K562 (cell line): ENCODE measurements at regions not wholly inside any gene's neighbourhood (a gene's known extent, or its start where the extent isn't known, plus 50 kb on each side); places are given as distances from the start of the nearest gene placed in this dataset.

Experiments
- ATAC-seq: fragments of 200-7000 bp; cut with Tn5 transposase; 3 replicates; pipeline ENCODE4 v1.9.1; 2020; ENCODE audit warnings: moderate library complexity
- BruUV-seq: library from RNA; stranded (reverse); fragments of 400-500 nt; replicated peaks from 2 replicates; lab custom pipeline; 2021; lab: Mats Ljungman, UMichigan
- CTCF ChIA-PET: fragments of 300-600 bp; formaldehyde crosslinking; extraction: SDS; loops from one replicate; lab custom pipeline; 2021; ENCODE audit warnings: low intra/inter-chr PET ratio; lab: Yijun Ruan, JAX
- POLR2A ChIA-PET: fragments of 300-600, 350-650 bp; sonication (Branson Sonifier 250); formaldehyde crosslinking; extraction: SDS; loops from one replicate; lab custom pipeline; 2021; ENCODE audit warnings: antibody characterized with exemption, inconsistent platforms; lab: Yijun Ruan, JAX
- DNase-seq, 4 experiments: peaks; one replicate each; pipeline versions ENCODE4 v3.0.0 to v3.0.0-alpha.2; 2011 to 2018; ENCODE audit warnings: low spot score in 3 of 4, mixed read lengths in 3 of 4; ENCODE audit errors: extremely low read depth in 1 of 4
- FAIRE-seq: peaks from 2 replicates; lab custom pipeline; 2011; peaks lifted over from hg19 to GRCh38; lab: Jason Lieb, UNC
- H2AFZ ChIP-seq: 2 replicates; pipeline ENCODE4 v1.6.0; 2011; ENCODE audit warnings: low read depth, low read length, control low read depth, inconsistent platforms
- H3K27ac ChIP-seq: fragments of 200-600 bp; 3 replicates; pipeline ENCODE4 v1.8.0; 2011; ENCODE audit warnings: low read depth, mild to moderate bottlenecking, control low read depth, inconsistent platforms, low read length, moderate library complexity, mixed read lengths; ENCODE audit errors: extremely low read depth
- H3K27me3 ChIP-seq, 2 experiments: fragments of 300-600 bp in 1 of 2; 2 replicates in 1 of 2; 3 replicates in 1 of 2; pipeline versions ENCODE4 v1.6.0 to v1.8.0; 2011; ENCODE audit warnings: inconsistent platforms in 2 of 2, low read length in 2 of 2, mild to moderate bottlenecking in 1 of 2, mixed read lengths in 1 of 2, moderate library complexity in 1 of 2; ENCODE audit not compliant: control insufficient read depth in 2 of 2, insufficient read depth in 2 of 2
- H3K36me3 ChIP-seq: fragments of 300-600 bp; 3 replicates; pipeline ENCODE4 v1.8.0; 2011; ENCODE audit warnings: mild to moderate bottlenecking, low read length, inconsistent platforms; ENCODE audit not compliant: control insufficient read depth, insufficient read depth
- H3K4me1 ChIP-seq, 2 experiments: fragments of 200-600 bp in 1 of 2; replicated peaks in 1 of 2; 2 replicates in 1 of 2; 3 replicates in 1 of 2; pipeline versions ENCODE4 v1.5.1 to v1.8.0; 2011; ENCODE audit warnings: inconsistent platforms in 2 of 2, low read length in 2 of 2, mild to moderate bottlenecking in 1 of 2, mixed read lengths in 1 of 2, moderate library complexity in 1 of 2; ENCODE audit not compliant: control insufficient read depth in 2 of 2, insufficient read depth in 2 of 2
- H3K4me2 ChIP-seq: 2 replicates; pipeline ENCODE4 v1.6.1; 2011; ENCODE audit warnings: low read length, control low read depth, inconsistent platforms, mixed read lengths; ENCODE audit not compliant: insufficient read depth
- H3K4me3 ChIP-seq: fragments of 200-600 bp; sonication (generic), shearing (Covaris generic); 2 replicates; pipeline ENCODE4 v1.5.1; 2016; ENCODE audit warnings: control low read depth, inconsistent platforms
- H3K79me2 ChIP-seq: fragments of 200-600 bp; 3 replicates; pipeline ENCODE4 v1.8.0; 2011; ENCODE audit warnings: low read length, inconsistent platforms; ENCODE audit not compliant: control insufficient read depth, insufficient read depth
- H3K9ac ChIP-seq, 2 experiments: 2 replicates each; pipeline versions ENCODE4 v1.6.0 to v1.6.1; 2011; ENCODE audit warnings: low read depth in 2 of 2, low read length in 2 of 2, control low read depth in 1 of 2, inconsistent platforms in 1 of 2, mild to moderate bottlenecking in 1 of 2, mixed read lengths in 1 of 2; ENCODE audit not compliant: insufficient read depth in 1 of 2
- H3K9me1 ChIP-seq: one replicate; pipeline ENCODE4 v1.6.0; 2011; ENCODE audit warnings: inconsistent platforms, mild to moderate bottlenecking, low read length, moderate library complexity; ENCODE audit not compliant: control insufficient read depth, insufficient read depth
- H3K9me3 ChIP-seq: replicated peaks from 2 replicates; pipeline ENCODE4 v1.5.1; 2011; ENCODE audit warnings: low read depth, low read length, inconsistent platforms; ENCODE audit not compliant: control insufficient read depth, insufficient read depth
- H4K20me1 ChIP-seq: replicated peaks from 2 replicates; pipeline ENCODE4 v1.6.1; 2011; ENCODE audit warnings: low read length, inconsistent platforms, mixed read lengths; ENCODE audit not compliant: control insufficient read depth, insufficient read depth
- CC2D1A ChIP-seq: fragments of 450-650 bp; IDR thresholded peaks from 2 replicates; pipeline ENCODE4 v1.6.1; 2017; ENCODE audit warnings: mild to moderate bottlenecking
- HSF4 ChIP-seq: fragments of 250-450 bp; sonication (Bioruptor Pico); IDR thresholded peaks from 2 replicates; pipeline ENCODE4 v2.1.2; 2022; ENCODE audit warnings: mild to moderate bottlenecking, moderate library complexity, borderline replicate concordance
- KLF10 ChIP-seq: fragments of 250-450 bp; sonication (Bioruptor Pico); IDR thresholded peaks from 2 replicates; pipeline ENCODE4 v1.6.1; 2021; ENCODE audit warnings: matching md5 sums
- MXI1 ChIP-seq: IDR thresholded peaks from 2 replicates; pipeline ENCODE4 v1.6.1; 2011; ENCODE audit warnings: low read depth, mild to moderate bottlenecking, improper control_type of control experiment, low read length
- NFRKB ChIP-seq: fragments of 450-650 bp; IDR thresholded peaks from 2 replicates; pipeline ENCODE4 v1.6.1; 2016; ENCODE audit warnings: low read depth
- RAD21 ChIP-seq, 2 experiments: fragments of 250-450 bp in 1 of 2; fragments of 450-650 bp in 1 of 2; sonication (Bioruptor Pico) in 1 of 2; formaldehyde crosslinking in 1 of 2; IDR thresholded peaks in 1 of 2; conservative IDR thresholded peaks in 1 of 2; 2 replicates each; pipeline versions ENCODE4 v1.4.0 to v1.8.0; 2020 to 2022; ENCODE audit warnings: mild to moderate bottlenecking in 2 of 2, moderate library complexity in 1 of 2
- RBM22 ChIP-seq: fragments of 200-400 bp; formaldehyde crosslinking; IDR thresholded peaks from 2 replicates; pipeline ENCODE4 v1.6.1; 2018; ENCODE audit warnings: low read length, low read depth; ENCODE audit not compliant: poor library complexity, severe bottlenecking
- RFX1 ChIP-seq: fragments of 450-650 bp; IDR thresholded peaks from 2 replicates; pipeline ENCODE4 v1.6.1; 2016; ENCODE audit warnings: mild to moderate bottlenecking, moderate library complexity
- RNF2 ChIP-seq: sonication (generic); IDR thresholded peaks from 2 replicates; pipeline ENCODE4 v1.6.1; 2016
- SMARCB1 ChIP-seq: IDR thresholded peaks from 2 replicates; pipeline ENCODE4 v1.6.1; 2011; ENCODE audit warnings: improper control_type of control experiment, low read depth; ENCODE audit not compliant: insufficient read length
- TSC22D4 ChIP-seq: fragments of 450-650 bp; IDR thresholded peaks from 2 replicates; pipeline ENCODE4 v1.6.1; 2016; ENCODE audit warnings: missing genetic modification characterization, missing biosample characterization, control low read depth
- ZC3H11A ChIP-seq: IDR thresholded peaks from 2 replicates; pipeline ENCODE4 v1.6.1; 2012; ENCODE audit warnings: low read depth, low read length, improper control_type of control experiment
- ZNF583 ChIP-seq: fragments of 250-450 bp; sonication (Bioruptor Pico); IDR thresholded peaks from 2 replicates; pipeline ENCODE4 v1.4.0; 2020
- ZNF589 ChIP-seq: fragments of 200-800 bp; sonication (Bioruptor generic); IDR thresholded peaks from 2 replicates; pipeline ENCODE4 v1.6.1; 2016; ENCODE audit warnings: low read depth, missing genetic modification characterization, missing compliant biosample characterization
- WGBS: fragments of 100-300 bp; shearing (Covaris generic); methylation state at CpG from one replicate; pipeline ENCODE4 v1.1.6; 2016; ENCODE audit warnings: low coverage, mixed read lengths; ENCODE audit not compliant: insufficient coverage; ENCODE audit errors: missing lambda C conversion rate; 5-methylcytosine and 5-hydroxymethylcytosine counted together
- in situ Hi-C: fragments of 300-500 bp; cut with MboI; formaldehyde crosslinking; loops from 4 replicates; pipeline ENCODE4 v1.15.0; 2018; ENCODE audit warnings: inconsistent platforms, mixed read lengths
- intact Hi-C: fragments of 100-400 bp; cut with micrococcal nuclease; formaldehyde crosslinking; loops from 2 replicates; pipeline ENCODE4 v1.14.2; 2022
- TF ChIP-seq, protein P1 (sequence below): fragments of 150-350 bp; IDR thresholded peaks from 2 replicates; pipeline ENCODE4 v1.6.1; 2014; ENCODE audit warnings: low read depth, mild to moderate bottlenecking, low read length, borderline replicate concordance
- TF ChIP-seq, protein P2 (sequence below): sonication (generic); formaldehyde crosslinking; IDR thresholded peaks from 2 replicates; pipeline ENCODE4 v1.8.0; 2022; ENCODE audit warnings: mild to moderate bottlenecking, missing genetic modification reagents

DNA sequence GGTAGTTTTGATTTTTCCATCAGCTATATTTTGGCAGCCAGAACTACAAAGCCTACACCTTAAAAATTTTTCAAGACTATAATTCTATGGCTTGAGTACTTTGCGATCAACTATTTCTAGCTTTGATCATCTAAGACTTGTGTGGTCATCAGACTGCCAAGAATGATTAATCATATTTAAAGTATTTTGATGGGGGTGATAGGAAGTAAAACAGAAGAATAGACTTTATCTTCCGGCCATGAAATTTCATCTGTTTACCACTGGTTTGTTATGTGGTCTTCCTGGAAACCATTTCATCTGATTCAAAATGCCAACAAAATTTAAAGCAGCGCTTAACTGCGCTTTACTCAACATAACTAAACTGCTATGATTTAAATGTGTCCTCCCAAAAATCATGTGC, 706.8 kb downstream of the TRHDE start (continued):
- TF ChIP-seq KLF10 (CRISPR knock-in tag), result no peak

DNA sequence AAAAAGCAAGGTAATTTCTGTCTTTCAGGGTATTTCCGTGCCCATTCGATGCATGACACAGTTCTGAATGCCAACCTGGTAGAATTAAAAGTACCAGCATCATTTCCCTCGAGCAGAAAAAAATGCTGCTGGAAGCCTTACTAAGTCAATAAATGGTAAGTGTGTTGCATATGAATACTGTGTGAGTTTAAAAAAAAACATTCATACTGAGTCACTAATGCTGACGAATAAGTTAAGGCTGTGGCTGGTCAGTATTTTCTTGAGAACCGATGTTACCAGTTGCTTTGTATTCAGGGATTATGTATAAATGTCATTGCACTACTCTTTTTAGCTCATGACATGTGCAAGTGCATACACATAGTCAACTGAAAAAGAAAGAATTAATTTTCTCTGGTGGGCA, 710.2 kb downstream of the TRHDE start:
- 1% methylated on average over 5 of the region's 5 CpGs for WGBS
- in situ Hi-C loops (no loop called here), intact Hi-C loops (no loop called here)
- Histone ChIP-seq H3K4me1 (no peaks in the 10 kb centered on the region), H3K9me3 (no peaks in the 10 kb centered on the region), H3K36me3 (no peaks in the 10 kb centered on the region), H3K9ac (no peak overlapping the region), H3K4me3 (no peak overlapping the region), H2AFZ (no peak overlapping the region), H3K27ac (no peak overlapping the region), H3K79me2 (no peaks in the 10 kb centered on the region), H3K4me2 (no peak overlapping the region), H3K27me3 (no peaks in the 10 kb centered on the region), H3K9me1 (no peaks in the 10 kb centered on the region), H4K20me1 (no peaks in the 10 kb centered on the region)
- TF ChIP-seq ZC3H11A, result no peak
- TF ChIP-seq RNF2, result no peak
- TF ChIP-seq NFRKB, result no peak
- TF ChIP-seq HSF4 (CRISPR knock-in tag), result no peak
- no peak for TF ChIP-seq SMARCB1
- no peak for TF ChIP-seq ZNF583 (CRISPR knock-in tag)
- no peak for TF ChIP-seq ZNF589 (CRISPR knock-in tag)
- TF ChIP-seq, protein P1, sequence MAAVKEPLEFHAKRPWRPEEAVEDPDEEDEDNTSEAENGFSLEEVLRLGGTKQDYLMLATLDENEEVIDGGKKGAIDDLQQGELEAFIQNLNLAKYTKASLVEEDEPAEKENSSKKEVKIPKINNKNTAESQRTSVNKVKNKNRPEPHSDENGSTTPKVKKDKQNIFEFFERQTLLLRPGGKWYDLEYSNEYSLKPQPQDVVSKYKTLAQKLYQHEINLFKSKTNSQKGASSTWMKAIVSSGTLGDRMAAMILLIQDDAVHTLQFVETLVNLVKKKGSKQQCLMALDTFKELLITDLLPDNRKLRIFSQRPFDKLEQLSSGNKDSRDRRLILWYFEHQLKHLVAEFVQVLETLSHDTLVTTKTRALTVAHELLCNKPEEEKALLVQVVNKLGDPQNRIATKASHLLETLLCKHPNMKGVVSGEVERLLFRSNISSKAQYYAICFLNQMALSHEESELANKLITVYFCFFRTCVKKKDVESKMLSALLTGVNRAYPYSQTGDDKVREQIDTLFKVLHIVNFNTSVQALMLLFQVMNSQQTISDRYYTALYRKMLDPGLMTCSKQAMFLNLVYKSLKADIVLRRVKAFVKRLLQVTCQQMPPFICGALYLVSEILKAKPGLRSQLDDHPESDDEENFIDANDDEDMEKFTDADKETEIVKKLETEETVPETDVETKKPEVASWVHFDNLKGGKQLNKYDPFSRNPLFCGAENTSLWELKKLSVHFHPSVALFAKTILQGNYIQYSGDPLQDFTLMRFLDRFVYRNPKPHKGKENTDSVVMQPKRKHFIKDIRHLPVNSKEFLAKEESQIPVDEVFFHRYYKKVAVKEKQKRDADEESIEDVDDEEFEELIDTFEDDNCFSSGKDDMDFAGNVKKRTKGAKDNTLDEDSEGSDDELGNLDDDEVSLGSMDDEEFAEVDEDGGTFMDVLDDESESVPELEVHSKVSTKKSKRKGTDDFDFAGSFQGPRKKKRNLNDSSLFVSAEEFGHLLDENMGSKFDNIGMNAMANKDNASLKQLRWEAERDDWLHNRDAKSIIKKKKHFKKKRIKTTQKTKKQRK, result no peak
- TF ChIP-seq CC2D1A, result no peak
- TF ChIP-seq, protein P2, sequence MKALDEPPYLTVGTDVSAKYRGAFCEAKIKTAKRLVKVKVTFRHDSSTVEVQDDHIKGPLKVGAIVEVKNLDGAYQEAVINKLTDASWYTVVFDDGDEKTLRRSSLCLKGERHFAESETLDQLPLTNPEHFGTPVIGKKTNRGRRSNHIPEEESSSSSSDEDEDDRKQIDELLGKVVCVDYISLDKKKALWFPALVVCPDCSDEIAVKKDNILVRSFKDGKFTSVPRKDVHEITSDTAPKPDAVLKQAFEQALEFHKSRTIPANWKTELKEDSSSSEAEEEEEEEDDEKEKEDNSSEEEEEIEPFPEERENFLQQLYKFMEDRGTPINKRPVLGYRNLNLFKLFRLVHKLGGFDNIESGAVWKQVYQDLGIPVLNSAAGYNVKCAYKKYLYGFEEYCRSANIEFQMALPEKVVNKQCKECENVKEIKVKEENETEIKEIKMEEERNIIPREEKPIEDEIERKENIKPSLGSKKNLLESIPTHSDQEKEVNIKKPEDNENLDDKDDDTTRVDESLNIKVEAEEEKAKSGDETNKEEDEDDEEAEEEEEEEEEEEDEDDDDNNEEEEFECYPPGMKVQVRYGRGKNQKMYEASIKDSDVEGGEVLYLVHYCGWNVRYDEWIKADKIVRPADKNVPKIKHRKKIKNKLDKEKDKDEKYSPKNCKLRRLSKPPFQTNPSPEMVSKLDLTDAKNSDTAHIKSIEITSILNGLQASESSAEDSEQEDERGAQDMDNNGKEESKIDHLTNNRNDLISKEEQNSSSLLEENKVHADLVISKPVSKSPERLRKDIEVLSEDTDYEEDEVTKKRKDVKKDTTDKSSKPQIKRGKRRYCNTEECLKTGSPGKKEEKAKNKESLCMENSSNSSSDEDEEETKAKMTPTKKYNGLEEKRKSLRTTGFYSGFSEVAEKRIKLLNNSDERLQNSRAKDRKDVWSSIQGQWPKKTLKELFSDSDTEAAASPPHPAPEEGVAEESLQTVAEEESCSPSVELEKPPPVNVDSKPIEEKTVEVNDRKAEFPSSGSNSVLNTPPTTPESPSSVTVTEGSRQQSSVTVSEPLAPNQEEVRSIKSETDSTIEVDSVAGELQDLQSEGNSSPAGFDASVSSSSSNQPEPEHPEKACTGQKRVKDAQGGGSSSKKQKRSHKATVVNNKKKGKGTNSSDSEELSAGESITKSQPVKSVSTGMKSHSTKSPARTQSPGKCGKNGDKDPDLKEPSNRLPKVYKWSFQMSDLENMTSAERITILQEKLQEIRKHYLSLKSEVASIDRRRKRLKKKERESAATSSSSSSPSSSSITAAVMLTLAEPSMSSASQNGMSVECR (CRISPR knock-in tag), result no peak
- TF ChIP-seq RBM22, result no peak
- TF ChIP-seq RFX1, result no peak
- no peak for TF ChIP-seq TSC22D4 (tag)
- no peak for TF ChIP-seq MXI1
- TF ChIP-seq RAD21 (CRISPR knock-in tag; conservative IDR thresholded peaks at IDR 0.05 in 1 of 2, IDR thresholded peaks at IDR 0.05 in 1 of 2), result no peak
- DNase-seq (no peak), ATAC-seq (no peak), FAIRE-seq (no peak)
- CTCF ChIA-PET, result no interaction called here
- no TSS peak for BruUV-seq
- POLR2A ChIA-PET, result no interaction called here
